Posterior vena cava (tissue), 2 donors: ENCODE measurements at regions not wholly inside any gene's neighbourhood (a gene's known extent, or its start where the extent isn't known, plus 50 kb on each side); places are given as distances from the start of the nearest gene placed in this dataset.
"Not testable (repeated sequence)": the region's sequence is repeated elsewhere in the genome, so short reads cannot be mapped to it uniquely, and the experiment has no call there.

Experiments
- DNase-seq: peaks from one replicate; pipeline ENCODE4 v3.0.0-alpha.2; 2020; ENCODE audit warnings: low spot score
- intact Hi-C, 2 donors: fragments of 100-400 bp; cut with DNase I; formaldehyde crosslinking; loops; one replicate each; pipeline versions ENCODE4 v1.14.1 to v1.14.2; 2022 to 2023
- donor health status: DM: yes; HTN: yes; CAD: no.
- donor health status: DM: yes; HTN: yes; CAD: no.

- intact Hi-C loops, result no loop called here
- DNase-seq, result no peak
Observed at GRCh38 chr1:163471779-163472650, 150.3 kb downstream of the NUF2 start.

DNA sequence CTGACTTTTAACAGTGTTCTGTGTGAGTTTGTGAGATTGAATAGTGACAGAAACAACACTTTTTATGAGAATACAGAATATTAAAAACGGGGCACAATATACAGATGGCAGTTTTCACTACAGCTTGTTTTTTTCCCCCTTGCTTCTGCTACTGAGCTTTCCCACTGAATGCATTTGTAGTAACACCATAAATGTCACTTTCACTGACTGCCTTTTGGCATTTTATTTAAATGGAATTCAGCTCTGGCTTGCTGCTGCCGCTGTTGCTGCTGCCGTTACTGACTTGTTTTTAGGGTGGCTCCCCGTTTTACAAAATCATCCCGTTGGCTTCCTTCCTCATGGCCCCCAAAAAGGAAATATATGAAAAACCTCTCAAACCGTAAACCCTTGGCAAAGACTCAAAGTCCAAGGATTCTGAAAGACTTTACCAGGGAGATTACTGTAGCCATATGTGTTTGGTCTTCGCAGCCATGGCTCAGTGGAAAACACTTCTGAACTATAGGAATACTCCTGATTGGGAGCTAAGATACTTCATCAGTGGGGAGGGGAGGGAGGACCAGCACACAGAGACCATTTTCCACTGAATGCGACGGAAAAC, 151.0 kb downstream of the NUF2 start:
- intact Hi-C loops, result no loop called here

GRCh38 chr1:163477276-163477830, 155.6 kb downstream of the NUF2 start:
- DNase-seq, result no peak
- intact Hi-C loops, result no loop called here

More for the DNA sequence above, 151.0 kb downstream of the NUF2 start:
- no peak for DNase-seq

GRCh38 chr1:163498391-163499330, 176.9 kb downstream of the NUF2 start:
- intact Hi-C loops, DNase-seq: not testable (repeated sequence)

- DNase-seq, result no peak
- intact Hi-C loops, result no loop called here
Observed at GRCh38 chr1:163504331-163504978, 182.7 kb downstream of the NUF2 start.

DNA sequence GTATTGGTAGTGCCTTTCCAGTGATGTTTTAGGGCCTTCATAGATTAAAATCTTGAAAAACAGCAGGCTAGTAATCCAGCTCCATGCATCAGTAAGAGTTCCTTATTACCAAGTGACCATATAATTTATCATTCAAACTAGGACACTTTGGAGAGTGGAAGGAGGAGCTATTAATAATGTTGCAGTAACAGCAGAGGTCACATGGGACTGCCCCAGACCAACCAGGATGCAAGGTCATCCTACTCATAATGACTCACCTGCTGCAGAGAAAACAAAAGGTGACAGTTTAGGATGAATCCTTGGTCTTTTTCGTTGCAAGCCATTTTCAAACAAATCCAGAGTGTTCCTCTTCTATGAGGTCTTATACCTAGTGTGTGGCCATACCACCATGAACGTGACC, 187.4 kb downstream of the NUF2 start:
- intact Hi-C loops, result no loop called here
- DNase-seq, result no peak

GRCh38 chr1:163512349-163512989, 190.7 kb downstream of the NUF2 start:
- DNase-seq, result no peak
- intact Hi-C loops, result no loop called here

GRCh38 chr1:163523375-163524029, 201.7 kb downstream of the NUF2 start:
- intact Hi-C loops, result no loop called here

GRCh38 chr1:163528710-163529348, 207.1 kb downstream of the NUF2 start:
- intact Hi-C loops, result no loop called here
- no peak for DNase-seq

More at GRCh38 chr1:163523375-163524029, 201.7 kb downstream of the NUF2 start:
- no peak for DNase-seq

DNA sequence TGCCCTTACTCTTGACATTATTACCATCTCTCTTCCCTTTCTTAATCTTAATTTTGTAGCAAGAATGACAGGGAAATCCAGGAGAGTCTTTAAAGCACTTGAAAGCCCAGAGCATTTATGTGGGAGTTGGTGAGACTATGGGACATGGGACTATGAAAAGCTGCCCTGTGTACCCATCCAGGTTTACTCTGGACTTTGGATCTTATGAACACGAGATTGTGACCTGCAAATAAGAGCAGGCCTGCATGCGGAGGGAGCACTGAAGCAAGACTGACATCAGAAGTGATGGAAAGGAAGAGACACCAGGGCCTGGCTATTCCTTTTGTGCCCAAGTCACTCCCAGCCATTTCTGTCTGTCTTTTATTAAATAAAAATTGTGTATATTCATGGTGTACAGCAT, 209.6 kb downstream of the NUF2 start:
- intact Hi-C loops, result loop anchor here (10.0 kb wide), 2 partner anchors 1533 to 1543 kb away; no protein-coding TSS in a partner anchor
- DNase-seq, result no peak

- DNase-seq, result no peak
- intact Hi-C loops, result loop anchor here (10.0 kb wide), 2 partner anchors 1529 to 1539 kb away; no protein-coding TSS in a partner anchor
Observed at GRCh38 chr1:163535401-163535800, 213.6 kb downstream of the NUF2 start.

DNA sequence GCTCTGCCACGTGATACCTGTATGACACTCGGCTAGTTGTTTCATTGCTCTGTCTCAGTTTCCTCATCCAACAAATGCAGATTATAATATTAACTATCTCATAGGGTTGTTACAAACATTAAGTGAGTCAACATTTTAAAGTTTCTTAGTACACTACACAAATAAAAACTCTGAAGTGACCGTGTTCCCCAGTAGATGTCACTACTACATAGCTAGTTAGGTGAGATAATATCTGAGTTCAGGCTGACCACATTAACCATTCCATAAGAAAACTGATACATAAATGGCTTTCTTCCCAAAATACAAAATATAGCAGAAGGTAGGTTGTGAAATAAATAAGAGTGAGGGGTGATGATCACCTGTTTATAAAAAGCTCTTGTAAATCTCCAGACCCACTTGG, 214.1 kb downstream of the NUF2 start:
- no peak for DNase-seq
- intact Hi-C loops, result loop anchor here (10.0 kb wide), 2 partner anchors 1529 to 1539 kb away; no protein-coding TSS in a partner anchor

DNA sequence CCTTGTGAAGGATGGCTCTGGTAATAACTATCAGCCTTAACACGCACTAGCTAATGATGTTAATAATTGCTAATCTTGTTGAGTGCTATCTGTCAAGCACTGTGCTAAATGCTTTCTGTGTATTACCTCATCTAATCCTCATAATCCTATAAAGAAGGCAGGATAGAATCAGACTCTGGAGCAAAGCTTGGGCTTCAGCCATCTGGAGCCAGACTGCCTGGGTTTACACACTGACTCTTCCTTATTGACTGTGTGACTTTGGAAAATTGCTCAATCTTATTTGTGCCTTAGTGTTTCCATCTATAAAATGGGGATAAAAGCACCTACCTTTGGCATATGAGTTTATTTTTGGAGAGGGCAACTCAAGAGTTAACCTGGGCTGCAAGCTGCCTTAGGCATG, 216.1 kb downstream of the NUF2 start:
- no peak for DNase-seq
- intact Hi-C loops, result loop anchor here (10.0 kb wide), 2 partner anchors 1527 to 1537 kb away; no protein-coding TSS in a partner anchor

DNA sequence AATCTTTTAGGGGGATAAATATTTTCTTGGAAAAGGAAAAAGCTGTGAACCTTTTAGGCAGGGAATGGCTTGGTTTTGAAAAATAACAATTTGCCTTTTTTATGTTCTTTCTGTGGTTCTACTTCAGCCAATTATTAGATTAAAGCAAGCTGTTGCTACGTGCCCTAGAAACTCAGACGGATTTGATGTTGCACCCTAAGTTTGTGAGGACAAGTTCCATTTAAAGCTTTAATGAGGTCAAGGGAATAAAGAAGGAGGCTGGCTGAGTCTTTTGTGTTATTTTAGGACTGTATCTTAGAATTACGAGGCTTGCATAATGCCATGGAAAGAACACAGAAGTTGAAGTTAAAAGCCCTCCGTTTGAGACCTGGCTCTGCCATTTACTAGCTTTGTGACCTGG, 216.9 kb downstream of the NUF2 start:
- intact Hi-C loops, result loop anchor here (10.0 kb wide), 2 partner anchors 1526 to 1536 kb away; no protein-coding TSS in a partner anchor
- no peak for DNase-seq

DNA sequence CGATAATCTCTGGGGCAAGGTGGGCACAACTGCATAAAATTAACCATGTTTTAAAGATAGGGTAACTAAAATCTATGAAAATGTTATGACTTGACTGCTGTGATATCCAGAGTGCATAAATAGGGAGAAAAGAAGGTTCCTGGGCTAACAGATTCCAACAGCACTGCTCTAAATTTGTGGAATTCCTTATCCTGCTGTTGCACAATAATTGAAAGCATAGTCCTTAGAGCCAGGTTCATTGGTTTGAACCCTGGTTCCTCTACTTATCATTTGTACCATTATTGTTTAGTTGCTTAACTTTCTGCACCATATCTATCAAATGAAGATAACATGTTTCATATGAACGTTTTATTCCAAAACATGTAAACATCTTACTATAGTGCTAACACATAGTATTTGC, 219.0 kb downstream of the NUF2 start:
- DNase-seq, result no peak
- intact Hi-C loops, result no loop called here

DNA sequence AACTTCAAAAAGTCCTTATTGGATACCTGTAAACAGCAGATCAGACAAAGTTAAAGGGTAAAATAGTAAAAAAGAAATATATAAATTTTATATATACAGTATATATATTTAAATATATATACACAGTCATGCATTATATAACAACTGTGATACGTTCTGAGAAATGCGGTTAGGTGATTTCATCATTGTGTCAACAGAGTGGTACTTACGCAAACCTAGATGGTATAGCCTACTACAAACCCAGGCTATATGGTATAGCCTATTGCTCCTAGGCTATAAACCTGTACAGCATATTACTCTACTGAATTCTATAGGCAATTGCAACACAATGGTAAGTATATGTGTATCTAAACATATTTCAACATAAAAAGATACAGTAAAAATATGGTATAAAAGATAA, 222.7 kb downstream of the NUF2 start:
- intact Hi-C loops, result no loop called here
- no peak for DNase-seq

GRCh38 chr1:163558162-163558561, 236.4 kb downstream of the NUF2 start:
- intact Hi-C loops, result no loop called here
- DNase-seq, result no peak
